GM10266 (cell line): ENCODE measurements at regions not wholly inside any gene's neighbourhood (a gene's known extent, or its start where the extent isn't known, plus 50 kb on each side); places are given as distances from the start of the nearest gene placed in this dataset.
"Not testable (repeated sequence)": the region's sequence is repeated elsewhere in the genome, so short reads cannot be mapped to it uniquely, and the experiment has no call there.

Experiments
- DNase-seq: peaks from one replicate; pipeline ENCODE4 v3.0.0; 2012; ENCODE audit errors: extremely low spot score
- TF ChIP-seq, protein P1 (sequence below): IDR thresholded peaks from 2 replicates; pipeline ENCODE4 v1.5.1; 2012; ENCODE audit warnings: mild to moderate bottlenecking, low read depth; ENCODE audit not compliant: control insufficient read depth, insufficient read depth; ENCODE audit errors: missing control alignments

GRCh38 chr10:28906934-28907333 is 229.6 kb downstream of the BAMBI start:
- TF ChIP-seq, protein P1, sequence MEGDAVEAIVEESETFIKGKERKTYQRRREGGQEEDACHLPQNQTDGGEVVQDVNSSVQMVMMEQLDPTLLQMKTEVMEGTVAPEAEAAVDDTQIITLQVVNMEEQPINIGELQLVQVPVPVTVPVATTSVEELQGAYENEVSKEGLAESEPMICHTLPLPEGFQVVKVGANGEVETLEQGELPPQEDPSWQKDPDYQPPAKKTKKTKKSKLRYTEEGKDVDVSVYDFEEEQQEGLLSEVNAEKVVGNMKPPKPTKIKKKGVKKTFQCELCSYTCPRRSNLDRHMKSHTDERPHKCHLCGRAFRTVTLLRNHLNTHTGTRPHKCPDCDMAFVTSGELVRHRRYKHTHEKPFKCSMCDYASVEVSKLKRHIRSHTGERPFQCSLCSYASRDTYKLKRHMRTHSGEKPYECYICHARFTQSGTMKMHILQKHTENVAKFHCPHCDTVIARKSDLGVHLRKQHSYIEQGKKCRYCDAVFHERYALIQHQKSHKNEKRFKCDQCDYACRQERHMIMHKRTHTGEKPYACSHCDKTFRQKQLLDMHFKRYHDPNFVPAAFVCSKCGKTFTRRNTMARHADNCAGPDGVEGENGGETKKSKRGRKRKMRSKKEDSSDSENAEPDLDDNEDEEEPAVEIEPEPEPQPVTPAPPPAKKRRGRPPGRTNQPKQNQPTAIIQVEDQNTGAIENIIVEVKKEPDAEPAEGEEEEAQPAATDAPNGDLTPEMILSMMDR, result no peak
- no peak for DNase-seq

DNA sequence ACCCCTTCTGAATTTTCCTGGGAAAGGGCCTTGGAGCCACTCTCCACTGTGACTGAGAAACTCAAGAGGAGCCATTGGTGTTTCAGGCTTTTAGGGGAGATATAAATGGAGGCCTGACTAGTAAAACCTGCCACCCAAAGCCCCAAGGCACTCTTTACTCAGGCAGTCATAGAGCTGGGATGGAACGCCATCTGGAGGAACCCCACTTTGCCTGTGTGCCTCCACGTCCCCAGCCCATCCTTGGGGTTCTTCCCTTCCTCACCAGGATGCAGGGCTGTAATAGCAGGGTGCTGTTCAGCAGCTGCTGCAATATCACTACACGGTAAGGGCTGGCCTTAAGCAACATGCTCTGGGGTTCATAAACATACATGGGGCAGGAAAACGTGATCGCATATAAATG is 232.6 kb downstream of the BAMBI start:
- no peak for DNase-seq
- TF ChIP-seq, protein P1, result no peak

GRCh38 chr10:28910956-28911355 is 233.6 kb downstream of the BAMBI start:
- TF ChIP-seq, protein P1, result no peak
- DNase-seq, result no peak

- DNase-seq, result not testable (repeated sequence)
Measured at GRCh38 chr10:28911511-28911910, 234.2 kb downstream of the BAMBI start.

DNA sequence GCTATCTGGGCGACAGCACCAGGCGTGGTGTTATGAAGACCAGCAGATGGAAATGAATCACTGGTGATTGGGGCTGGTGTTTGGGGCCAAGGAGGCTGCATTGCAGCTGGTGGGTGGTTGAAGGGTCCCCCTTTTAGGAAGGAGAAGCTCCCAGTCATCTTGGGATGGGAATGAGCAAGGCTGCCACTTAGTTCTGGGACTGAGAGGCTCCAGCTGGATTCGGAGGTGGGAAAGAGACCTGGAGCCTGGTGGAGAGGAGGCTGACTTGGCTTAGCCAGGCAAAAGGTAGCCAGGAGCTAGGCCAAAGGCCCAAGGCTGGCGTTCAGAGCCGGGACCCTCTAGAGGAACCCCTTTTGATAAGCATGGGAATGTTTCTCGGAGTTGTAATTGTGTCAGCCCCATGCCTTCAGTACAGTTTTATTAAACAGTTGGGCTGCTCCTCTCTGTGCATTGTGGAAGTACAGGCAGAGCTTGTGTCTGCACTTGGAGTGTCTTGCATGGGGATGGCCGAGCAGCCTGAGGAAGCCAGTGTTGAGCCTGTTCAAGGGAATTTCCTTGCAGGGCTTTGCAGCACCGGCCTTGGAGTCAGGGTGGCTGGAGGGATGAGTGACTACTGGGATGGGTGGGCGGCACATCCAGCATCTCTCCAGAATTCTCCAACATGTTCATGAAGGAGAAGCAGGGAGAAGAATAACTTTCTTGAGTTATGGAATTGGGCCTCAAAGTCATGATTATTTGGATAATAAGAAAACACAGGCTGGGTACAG is 234.9 kb downstream of the BAMBI start:
- DNase-seq, result no peak
- TF ChIP-seq, protein P1, result no peak

DNA sequence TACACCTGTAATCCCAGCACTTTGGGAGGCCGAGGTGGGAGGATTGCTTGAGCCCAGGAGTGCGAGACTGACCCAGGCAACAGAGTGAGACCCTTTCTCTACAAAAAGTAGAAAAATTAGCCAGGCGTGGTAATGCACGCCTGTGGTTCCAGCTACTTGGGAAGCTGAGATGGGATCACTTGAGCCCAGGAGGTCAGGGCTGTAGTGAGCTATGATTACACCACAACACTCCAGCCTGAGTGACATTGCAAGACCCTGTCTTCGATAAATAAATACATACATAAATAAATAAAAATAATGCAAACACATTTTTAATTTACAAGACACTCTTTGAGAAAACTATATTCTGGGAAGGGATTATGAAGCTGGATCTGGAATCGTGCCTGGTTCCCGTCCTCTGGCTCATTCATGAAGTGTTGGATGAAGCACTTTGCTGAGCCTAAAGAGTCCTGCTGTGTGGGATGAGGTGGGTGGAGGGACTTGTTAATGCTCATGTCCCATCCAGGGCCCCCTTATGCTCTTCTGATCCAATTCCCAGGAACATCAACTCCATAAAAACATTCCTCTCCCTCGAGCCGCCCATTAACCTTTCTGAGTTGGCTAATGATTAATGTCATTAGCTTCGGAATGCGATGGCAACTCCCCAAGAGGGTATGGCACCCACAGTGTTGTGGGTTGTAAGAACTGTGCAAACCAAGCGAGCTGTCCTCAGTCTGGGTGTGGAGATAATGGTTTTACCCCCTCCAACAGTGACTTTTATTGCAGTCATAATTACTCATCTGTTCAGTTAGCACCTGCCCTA is 236.3 kb downstream of the BAMBI start:
- DNase-seq, result no peak
- TF ChIP-seq, protein P1, result no peak

DNA sequence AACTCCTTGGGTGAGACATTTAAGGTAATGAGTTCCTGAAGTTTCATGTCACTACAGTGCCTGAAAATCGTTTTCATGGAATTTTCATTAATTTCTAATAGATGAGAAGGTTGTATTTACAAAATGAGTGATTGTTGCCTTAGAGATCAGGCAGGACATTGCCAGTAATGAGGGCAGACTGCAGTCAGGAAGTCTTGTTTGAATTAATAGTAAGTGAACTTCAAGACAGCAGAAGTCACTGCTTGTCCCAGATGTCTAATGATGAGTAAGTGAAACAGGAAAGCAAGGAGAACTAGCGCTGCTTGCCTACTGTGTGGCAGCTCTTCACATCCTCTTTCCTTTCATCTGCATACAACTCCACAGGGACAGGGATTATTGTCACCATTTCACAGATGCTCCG is 237.4 kb downstream of the BAMBI start:
- TF ChIP-seq, protein P1, result no peak
- no peak for DNase-seq
